MM.1S (cell line): ENCODE measurements at regions not wholly inside any gene's neighbourhood (a gene's known extent, or its start where the extent isn't known, plus 50 kb on each side); places are given as distances from the start of the nearest gene placed in this dataset.

Source experiments
- EZH2 ChIP-seq: fragments of 300-600 bp; sonication (generic); optimal IDR thresholded peaks from 2 replicates; pipeline ENCODE3; 2017; ENCODE audit warnings: low read depth, mild to moderate bottlenecking, antibody characterized with exemption, low read length, mixed read lengths
- EZH2phosphoT487 ChIP-seq: fragments of 300-600 bp; sonication (generic); IDR thresholded peaks from 2 replicates; pipeline ENCODE4 v1.6.1; 2018; ENCODE audit warnings: antibody characterized with exemption, low read length
- TF ChIP-seq, protein P1 (sequence below): fragments of 300-600 bp; sonication (generic); IDR thresholded peaks from 2 replicates; pipeline ENCODE4 v1.5.1; 2016; ENCODE audit warnings: antibody characterized with exemption, low read length, mixed read lengths

GRCh38 chr14:85306024-85306423 is 223.9 kb upstream of the FLRT2 start:
- TF ChIP-seq, protein P1, sequence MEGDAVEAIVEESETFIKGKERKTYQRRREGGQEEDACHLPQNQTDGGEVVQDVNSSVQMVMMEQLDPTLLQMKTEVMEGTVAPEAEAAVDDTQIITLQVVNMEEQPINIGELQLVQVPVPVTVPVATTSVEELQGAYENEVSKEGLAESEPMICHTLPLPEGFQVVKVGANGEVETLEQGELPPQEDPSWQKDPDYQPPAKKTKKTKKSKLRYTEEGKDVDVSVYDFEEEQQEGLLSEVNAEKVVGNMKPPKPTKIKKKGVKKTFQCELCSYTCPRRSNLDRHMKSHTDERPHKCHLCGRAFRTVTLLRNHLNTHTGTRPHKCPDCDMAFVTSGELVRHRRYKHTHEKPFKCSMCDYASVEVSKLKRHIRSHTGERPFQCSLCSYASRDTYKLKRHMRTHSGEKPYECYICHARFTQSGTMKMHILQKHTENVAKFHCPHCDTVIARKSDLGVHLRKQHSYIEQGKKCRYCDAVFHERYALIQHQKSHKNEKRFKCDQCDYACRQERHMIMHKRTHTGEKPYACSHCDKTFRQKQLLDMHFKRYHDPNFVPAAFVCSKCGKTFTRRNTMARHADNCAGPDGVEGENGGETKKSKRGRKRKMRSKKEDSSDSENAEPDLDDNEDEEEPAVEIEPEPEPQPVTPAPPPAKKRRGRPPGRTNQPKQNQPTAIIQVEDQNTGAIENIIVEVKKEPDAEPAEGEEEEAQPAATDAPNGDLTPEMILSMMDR: no peak
- no peak for TF ChIP-seq EZH2phosphoT487
- TF ChIP-seq EZH2: no peak
